Esophagus mucosa (tissue), 1 donor: ENCODE measurements at regions not wholly inside any gene's neighbourhood (a gene's known extent, or its start where the extent isn't known, plus 50 kb on each side); places are given as distances from the start of the nearest gene placed in this dataset.
"Not testable (repeated sequence)": the region's sequence is repeated elsewhere in the genome, so short reads cannot be mapped to it uniquely, and the experiment has no call there.

ENCODE experiments used
- ATAC-seq: fragments of 200-7000 bp; cut with Tn5 transposase; one replicate; pipeline ENCODE4 v1.9.1; 2020
- donor health status: DM: yes; HTN: yes; CAD: no.

DNA sequence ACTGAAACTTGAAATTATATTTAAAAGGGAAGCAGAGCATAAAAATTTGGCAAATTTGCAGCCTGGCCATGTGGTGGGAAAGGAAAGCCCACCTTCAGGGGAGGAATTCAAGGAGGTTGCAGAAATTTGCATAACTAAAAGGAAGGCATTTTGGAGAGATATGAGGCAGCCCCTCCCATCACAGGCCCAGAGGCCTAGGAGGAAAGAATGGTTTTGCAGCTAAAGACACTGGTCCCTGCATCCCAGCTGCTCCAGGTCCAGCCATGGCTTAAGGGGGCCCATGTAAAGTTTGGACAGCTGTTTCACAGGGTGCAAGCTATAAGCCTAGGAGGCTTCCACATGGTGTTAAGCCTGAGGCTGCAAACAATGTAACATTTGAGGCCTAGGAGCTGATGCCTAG, 212.5 kb downstream of the NNT start:
- ATAC-seq = no peak

DNA sequence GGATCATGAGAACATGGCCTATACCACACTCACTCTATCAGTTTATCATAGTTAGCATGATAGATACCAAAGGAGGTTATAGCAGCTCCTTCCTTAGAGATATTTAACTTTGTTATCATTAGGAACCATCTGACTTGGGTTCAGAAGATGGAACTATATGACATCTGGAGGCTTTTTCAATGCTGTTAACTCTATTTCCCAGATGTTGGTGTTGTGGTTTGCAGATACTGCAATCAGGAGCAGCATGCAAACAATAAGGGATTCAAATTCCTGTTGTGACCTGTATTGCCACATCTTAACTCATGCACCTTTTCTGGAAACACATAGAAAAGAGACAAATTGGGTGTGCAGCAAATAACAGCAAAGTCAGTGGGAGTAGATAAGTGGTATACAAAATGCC, 201.7 kb downstream of the NNT start:
- no peak for ATAC-seq

DNA sequence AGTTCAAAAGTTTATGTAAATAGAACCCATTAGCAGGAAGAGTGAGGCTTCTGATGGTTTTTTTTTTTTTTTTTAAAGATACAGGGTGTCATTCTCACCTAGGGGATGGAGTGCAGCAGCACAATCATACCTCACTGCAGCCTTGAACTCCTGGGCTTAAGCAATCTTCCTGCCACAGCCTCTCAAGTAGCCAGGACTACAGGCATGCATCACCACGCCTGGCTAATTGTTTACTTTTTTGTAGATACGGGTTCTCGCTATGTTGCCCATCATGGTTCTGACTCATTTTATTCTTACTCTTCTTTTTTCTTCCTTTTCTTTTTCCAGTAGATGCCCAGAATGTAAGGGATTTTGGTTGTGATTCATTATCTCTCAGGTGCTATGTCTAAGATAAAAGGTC, 201.1 kb downstream of the NNT start:
- no peak for ATAC-seq

DNA sequence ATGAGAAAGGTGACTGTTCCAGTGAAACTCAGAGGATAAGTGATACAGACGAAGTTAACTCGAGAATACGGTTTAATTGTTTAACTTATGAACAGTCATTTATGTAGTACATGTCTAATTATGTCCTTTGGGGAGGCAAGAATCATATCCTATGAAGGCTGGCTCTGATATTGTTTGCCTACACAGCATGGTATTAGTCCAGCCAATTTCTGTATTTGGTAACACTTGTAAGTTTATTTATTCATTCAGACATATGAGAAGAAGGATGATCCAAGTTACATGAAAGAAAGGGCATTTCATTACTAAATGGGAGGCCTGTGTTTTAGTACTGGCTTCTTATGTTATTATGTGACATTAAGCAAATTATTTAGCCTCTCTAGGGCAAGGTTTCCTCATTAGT, 199.7 kb downstream of the NNT start:
- no peak for ATAC-seq

DNA sequence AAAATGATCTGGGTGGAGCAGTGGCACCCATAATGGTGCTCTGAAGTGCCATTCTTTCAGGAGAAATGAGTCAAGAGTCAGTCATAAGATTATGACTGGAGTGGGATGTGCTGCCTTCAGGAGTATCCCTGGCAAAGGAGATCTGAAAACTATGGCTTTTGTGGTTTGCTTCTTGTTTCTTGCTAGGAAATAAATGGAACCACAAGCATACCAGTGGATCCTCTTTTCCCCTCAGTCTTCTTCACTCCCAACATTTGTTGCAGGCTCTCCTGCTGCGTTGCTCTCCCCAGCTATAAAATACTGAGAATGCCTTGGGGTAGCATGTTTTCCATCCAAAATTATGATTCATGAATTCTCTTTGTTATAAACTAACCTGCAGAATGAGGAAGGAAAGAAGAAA, 199.1 kb downstream of the NNT start:
- ATAC-seq = no peak

DNA sequence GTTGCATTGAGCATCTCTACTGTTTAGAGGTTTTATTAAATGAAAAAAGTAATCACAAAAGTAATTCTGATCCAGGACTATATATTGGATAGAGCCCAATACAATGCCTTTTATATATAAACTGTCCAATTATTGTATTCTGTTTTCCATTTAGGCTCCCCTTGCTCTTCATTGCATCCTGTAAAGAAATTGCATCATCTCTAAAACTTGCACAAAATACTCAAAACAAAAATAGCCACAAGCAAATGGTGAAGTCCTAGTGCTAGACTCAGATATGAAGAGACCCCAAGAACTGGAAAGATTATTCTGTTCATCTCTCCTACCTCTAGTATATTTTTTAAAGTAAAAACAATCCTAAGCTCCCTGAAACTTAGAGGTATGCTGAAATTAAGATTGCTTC, 195.8 kb downstream of the NNT start:
- ATAC-seq = no peak

DNA sequence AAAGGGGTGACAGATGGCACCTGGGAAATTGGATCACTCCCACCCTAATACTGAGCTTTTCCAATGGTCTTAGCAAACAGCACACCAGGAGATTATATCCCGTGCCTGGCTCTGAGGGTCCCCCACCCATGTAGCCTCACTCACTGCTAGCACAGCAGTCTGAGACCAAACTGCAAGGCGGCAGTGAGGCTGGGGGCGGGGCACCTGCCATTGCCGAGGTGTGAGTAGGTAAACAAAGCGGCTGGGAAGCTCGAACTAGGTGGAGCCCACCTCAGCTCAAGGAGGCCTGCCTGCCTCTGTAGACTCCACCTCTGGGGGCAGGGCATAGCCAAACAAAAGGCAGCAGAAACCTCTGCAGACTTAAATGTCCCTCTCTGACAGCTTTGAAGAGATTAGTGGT, 188.9 kb downstream of the NNT start:
- ATAC-seq = not testable (repeated sequence)

DNA sequence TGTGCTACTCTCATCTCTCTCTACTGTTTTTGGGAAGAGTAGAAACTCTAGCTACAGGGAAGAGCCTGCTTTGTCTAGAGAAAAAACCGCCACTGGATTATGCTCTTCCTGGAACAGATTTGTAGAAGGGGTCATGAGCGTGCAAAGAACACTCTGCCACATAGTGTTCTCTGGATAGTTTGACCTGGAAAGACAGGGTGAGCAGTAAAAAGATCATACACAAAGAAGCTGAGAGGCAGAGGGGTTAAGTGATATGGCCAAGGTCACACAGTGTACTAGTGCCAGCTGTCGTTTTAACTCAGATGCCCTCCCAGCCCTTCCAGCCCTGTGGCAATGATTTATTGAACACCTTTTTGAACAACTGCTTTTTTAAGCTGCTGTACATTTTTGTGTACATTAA, 182.2 kb downstream of the NNT start:
- ATAC-seq = no peak

DNA sequence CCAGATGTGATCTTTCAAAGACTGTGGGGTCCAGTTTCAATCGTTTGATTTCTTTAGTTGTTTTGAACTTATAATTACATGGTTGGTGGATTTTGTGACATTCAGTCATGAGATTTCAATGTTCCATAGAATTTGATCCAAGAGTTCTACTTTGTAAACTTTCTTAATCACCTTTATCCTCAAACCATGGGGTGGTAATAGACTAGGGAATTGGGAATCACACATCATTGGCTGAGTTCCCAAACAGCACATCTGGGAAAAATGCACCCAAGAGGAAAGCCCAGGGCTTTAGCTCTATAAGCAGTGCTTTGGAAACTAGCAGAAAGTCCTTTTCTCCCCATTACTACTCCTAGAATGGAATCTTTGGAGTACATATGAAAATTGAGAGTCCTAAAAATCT, 177.6 kb downstream of the NNT start:
- no peak for ATAC-seq

DNA sequence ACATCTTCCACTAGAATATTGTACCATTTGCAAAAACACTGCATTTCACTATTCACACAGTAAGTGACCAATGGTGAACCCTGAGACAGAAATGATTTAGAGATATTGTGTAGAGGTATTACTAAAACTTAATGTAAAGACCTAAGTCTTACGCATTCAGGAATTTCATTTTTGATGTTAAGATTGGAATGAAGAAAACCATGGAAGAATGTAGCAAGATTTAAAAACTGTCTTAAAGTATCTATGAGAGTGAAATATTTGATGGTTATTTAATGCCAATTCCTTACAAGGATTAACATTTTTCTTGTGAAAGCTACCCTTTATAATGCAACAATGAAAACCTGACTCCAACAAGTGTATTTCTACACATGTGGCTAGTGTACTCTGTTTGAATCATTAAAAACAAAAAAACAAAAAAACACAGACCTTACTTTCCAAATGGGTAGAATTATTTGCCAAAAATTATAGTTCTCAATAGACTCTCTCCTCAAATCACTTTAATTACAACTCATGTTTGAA, 172.0 kb downstream of the NNT start:
- no peak for ATAC-seq

DNA sequence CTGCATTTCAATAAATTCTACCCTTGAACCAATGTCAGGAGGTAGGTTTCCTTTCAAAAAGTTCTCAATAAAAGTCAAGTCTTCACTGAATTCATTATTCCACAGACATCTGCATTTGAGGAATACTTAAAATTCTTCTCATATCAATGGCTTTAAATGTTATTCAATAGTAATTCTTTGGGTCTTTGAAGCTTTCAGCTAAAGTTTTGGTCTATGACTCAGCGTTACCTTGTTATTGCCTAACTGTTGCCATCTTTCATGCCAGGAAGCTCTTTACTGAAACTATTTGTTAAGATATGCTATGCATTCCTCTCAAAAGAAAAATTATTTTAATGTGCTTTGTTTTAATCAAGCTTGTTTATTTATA, 170.5 kb downstream of the NNT start:
- ATAC-seq = peak; percentile 72

DNA sequence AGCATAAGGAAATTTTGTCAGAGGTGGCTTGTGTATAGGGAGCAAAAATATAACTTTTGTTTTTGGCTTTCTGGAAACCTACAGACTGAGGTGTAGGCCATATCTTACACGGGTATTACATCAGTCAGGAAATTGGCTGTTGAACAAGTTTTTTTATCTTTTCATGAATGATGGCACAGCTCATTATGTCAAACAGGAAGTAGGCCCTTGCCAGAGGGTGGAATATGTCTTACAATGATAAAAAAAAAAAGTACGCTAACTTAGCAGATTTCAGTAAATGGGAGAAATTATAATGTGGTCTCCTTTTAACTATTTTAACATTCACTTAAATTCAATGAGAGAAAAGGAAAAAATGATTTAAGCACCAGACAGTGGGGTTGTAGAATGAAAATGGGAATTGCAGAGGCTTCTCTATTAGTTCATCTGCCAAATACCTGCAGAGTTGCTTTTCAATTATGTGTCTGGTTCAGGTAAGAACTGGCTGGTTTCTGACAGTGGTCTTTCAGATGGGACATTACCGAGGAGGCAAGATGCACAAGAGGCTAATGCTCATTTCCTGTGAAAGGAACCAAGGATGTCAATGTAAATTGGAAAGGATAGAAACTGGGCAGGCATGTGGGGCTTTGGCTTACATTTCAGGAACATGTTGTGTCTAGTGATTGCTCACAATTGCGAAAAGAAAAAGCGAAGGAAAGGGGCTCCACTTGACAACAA, 169.9 kb downstream of the NNT start:
- peak; percentile 84 for ATAC-seq

DNA sequence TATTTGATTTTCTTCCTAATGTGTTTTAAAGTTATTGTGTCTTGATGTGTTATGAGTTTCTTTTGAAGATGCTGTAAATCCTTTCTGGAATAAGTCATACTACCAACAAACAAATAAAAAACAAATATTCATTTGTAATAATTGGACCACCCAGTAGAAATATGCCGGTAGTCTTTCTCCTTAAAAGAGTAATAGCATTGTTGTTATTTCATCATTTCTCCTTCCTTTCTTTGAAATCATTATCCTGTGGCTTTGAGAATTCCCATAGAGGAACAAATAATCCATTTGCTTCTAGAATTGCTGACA, 169.4 kb downstream of the NNT start:
- no peak for ATAC-seq

DNA sequence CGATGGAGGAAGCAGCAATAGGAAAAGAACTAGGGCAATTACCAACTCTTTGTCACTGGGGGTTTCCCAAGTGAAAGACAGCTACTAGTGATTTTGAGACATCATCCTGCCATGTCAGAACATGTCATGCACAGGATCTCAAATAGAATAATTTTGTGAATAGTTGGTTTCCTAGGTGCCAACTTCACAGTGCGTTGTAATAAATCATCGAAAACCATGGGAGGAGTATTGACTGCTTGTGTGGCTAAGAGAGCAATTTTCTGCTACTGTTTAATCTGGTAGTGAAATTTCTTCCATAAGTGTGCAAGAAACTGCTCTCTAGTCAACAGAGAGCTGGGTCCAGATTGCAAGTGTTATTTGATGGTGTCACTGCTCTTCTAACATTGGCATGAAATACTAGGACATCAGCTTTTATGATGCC, 168.6 kb downstream of the NNT start:
- ATAC-seq = peak; percentile 80

DNA sequence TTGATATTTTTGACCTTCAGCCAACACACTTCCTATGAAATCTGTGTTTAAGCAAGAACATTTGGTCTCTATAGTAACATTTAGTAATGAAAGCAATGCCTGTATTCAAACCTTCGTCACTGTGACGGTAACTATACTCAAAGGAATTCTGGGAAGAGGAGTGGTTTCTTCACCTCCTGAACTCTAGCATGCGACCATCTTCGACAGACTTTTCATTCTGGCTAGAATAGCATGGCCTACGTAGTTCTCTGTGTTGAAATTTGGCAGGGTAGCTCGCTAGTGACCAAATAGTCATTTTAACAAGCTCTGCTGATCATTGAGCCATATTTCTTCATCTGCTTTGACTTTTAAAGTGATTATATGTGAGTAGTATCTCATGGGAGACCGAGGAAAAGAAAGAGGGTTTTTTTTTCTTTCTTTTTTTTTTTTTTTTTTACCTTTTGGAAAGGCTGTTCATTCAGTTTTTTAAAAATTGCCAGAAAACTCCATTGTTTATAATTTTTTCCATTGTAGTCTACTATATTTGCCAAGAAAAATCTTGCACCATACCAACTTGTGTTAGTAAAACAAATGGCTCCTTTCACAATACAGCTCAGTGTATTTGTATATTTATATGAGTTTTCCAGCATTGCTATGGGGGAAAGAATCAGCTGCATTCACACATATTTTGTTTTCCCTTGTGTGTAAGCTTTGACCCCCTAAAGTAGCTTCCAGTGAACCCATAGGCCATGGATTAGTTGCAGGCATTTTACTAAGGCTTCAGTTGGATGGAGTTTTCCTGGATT, 166.8 kb downstream of the NNT start:
- no peak for ATAC-seq
